ENCODE measurements at regions not wholly inside any gene's neighbourhood (a gene's known extent, or its start where the extent isn't known, plus 50 kb on each side); places are given as distances from the start of the nearest gene placed in this dataset.
"Not testable (repeated sequence)": the region's sequence is repeated elsewhere in the genome, so short reads cannot be mapped to it uniquely, and the experiment has no call there.

- in situ Hi-C loops (cut with MboI; ENCODE audit: low pct_unique_long_range_greater_than_20kb in 2 of 9, low sequenced_read_pairs in 9 of 9, unreplicated experiment in 9 of 9): no loop called here
- H3K4me3 ChIP-seq: no peak overlapping the region
- no peak for ATAC-seq (replicated peaks in 6 of 8)
- H3K27ac ChIP-seq: no peak overlapping the region
- no peaks in the 10 kb centered on the region for H3K4me1 ChIP-seq (replicated peaks in 1 of 2)
- WGBS, 10 experiments: 0 to 92% (median 79%) methylated on average over 1 to 2 of the region's 2 CpGs; no CpG with 5 or more reads in 1 of the 10 experiments
These were observed 1177.8 kb upstream of the SEMA6A start for GRCh38 chr5:117752403-117752802.

- ATAC-seq (replicated peaks in 6 of 8): no peak
- in situ Hi-C loops (cut with MboI; ENCODE audit: low pct_unique_long_range_greater_than_20kb in 2 of 9, low sequenced_read_pairs in 9 of 9, unreplicated experiment in 9 of 9): no loop called here
- Histone ChIP-seq H3K27ac (no peak overlapping the region), H3K4me1 (replicated peaks in 1 of 2) (no peaks in the 10 kb centered on the region), H3K4me3 (no peak overlapping the region)
- WGBS, 10 experiments: 18 to 100% (median 73%) methylated on average over 2 to 5 of the region's 5 CpGs; no CpG with 5 or more reads in 3 of the 10 experiments
These were observed 1173.7 kb upstream of the SEMA6A start for GRCh38 chr5:117748336-117748735.

GRCh38 chr5:117743337-117743736 lies 1168.7 kb upstream of the SEMA6A start:
- Histone ChIP-seq H3K27ac (no peak overlapping the region), H3K4me1 (replicated peaks in 1 of 2) (no peaks in the 10 kb centered on the region), H3K4me3 (no peak overlapping the region)
- 19 to 100% (median 74%) methylated on average over 1 to 5 of the region's 5 CpGs for whole genome bisulfite sequencing, 10 experiments
- no peak for ATAC-seq (replicated peaks in 6 of 8)
- in situ Hi-C loops (cut with MboI; ENCODE audit: low pct_unique_long_range_greater_than_20kb in 2 of 9, low sequenced_read_pairs in 9 of 9, unreplicated experiment in 9 of 9): no loop called here

GRCh38 chr5:117741655-117742206 lies 1167.1 kb upstream of the SEMA6A start:
- WGBS, 10 experiments: 0 to 83% (median 59%) methylated on average over 1 of the region's 1 CpG; no CpG with 5 or more reads in 4 of the 10 experiments
- no peak for ATAC-seq (replicated peaks in 6 of 8)
- no peaks in the 10 kb centered on the region for H3K4me1 ChIP-seq (replicated peaks in 1 of 2)
- in situ Hi-C loops (cut with MboI; ENCODE audit: low pct_unique_long_range_greater_than_20kb in 2 of 9, low sequenced_read_pairs in 9 of 9, unreplicated experiment in 9 of 9): no loop called here
- H3K4me3 ChIP-seq: no peak overlapping the region
- H3K27ac ChIP-seq: no peak overlapping the region

GRCh38 chr5:117740268-117740667 lies 1165.6 kb upstream of the SEMA6A start:
- in situ Hi-C loops (cut with MboI; ENCODE audit: low pct_unique_long_range_greater_than_20kb in 2 of 9, low sequenced_read_pairs in 9 of 9, unreplicated experiment in 9 of 9): no loop called here
- Histone ChIP-seq H3K4me1 (replicated peaks in 1 of 2) (no peaks in the 10 kb centered on the region), H3K4me3 (no peak overlapping the region), H3K27ac (no peak overlapping the region)
- ATAC-seq (replicated peaks in 6 of 8): no peak

- no peak for ATAC-seq (replicated peaks in 6 of 8)
- Histone ChIP-seq H3K4me1 (replicated peaks in 1 of 2) (no peaks in the 10 kb centered on the region), H3K27ac (no peak overlapping the region), H3K4me3 (no peak overlapping the region)
- in situ Hi-C loops (cut with MboI; ENCODE audit: low pct_unique_long_range_greater_than_20kb in 2 of 9, low sequenced_read_pairs in 9 of 9, unreplicated experiment in 9 of 9): no loop called here
- 57 to 100% (median 93%) methylated on average over 2 of the region's 3 CpGs; no CpG with 5 or more reads in 4 of the 10 experiments for WGBS, 10 experiments
These were observed 1163.9 kb upstream of the SEMA6A start for GRCh38 chr5:117738571-117738970.

GRCh38 chr5:117736698-117737097 lies 1162.1 kb upstream of the SEMA6A start:
- in situ Hi-C loops (cut with MboI; ENCODE audit: low pct_unique_long_range_greater_than_20kb in 2 of 9, low sequenced_read_pairs in 9 of 9, unreplicated experiment in 9 of 9): no loop called here
- WGBS, 10 experiments: 20 to 100% (median 75%) methylated on average over 1 to 2 of the region's 2 CpGs; no CpG with 5 or more reads in 3 of the 10 experiments

GRCh38 chr5:117734056-117734455 lies 1159.4 kb upstream of the SEMA6A start:
- no peak overlapping the region for H3K4me3 ChIP-seq
- H3K27ac ChIP-seq: no peak overlapping the region
- WGBS, 10 experiments: 17 to 95% (median 75%) methylated on average over 1 to 4 of the region's 4 CpGs; no CpG with 5 or more reads in 1 of the 10 experiments
- no peaks in the 10 kb centered on the region for H3K4me1 ChIP-seq (replicated peaks in 1 of 2)
- in situ Hi-C loops (cut with MboI; ENCODE audit: low pct_unique_long_range_greater_than_20kb in 2 of 9, low sequenced_read_pairs in 9 of 9, unreplicated experiment in 9 of 9): no loop called here
- no peak for ATAC-seq (replicated peaks in 6 of 8)

More at GRCh38 chr5:117736698-117737097, 1162.1 kb upstream of the SEMA6A start:
- Histone ChIP-seq H3K4me1 (replicated peaks in 1 of 2) (no peaks in the 10 kb centered on the region), H3K27ac (no peak overlapping the region), H3K4me3 (no peak overlapping the region)
- peak in 2 of 8 experiments; percentile 51 to 92 for ATAC-seq (replicated peaks in 6 of 8)

GRCh38 chr5:117733051-117733450 lies 1158.4 kb upstream of the SEMA6A start:
- Histone ChIP-seq H3K4me1 (replicated peaks in 1 of 2) (no peaks in the 10 kb centered on the region), H3K4me3 (no peak overlapping the region), H3K27ac (no peak overlapping the region)
- WGBS, 10 experiments: 0 to 100% (median 93%) methylated on average over 1 to 2 of the region's 2 CpGs; no CpG with 5 or more reads in 3 of the 10 experiments
- in situ Hi-C loops (cut with MboI; ENCODE audit: low pct_unique_long_range_greater_than_20kb in 2 of 9, low sequenced_read_pairs in 9 of 9, unreplicated experiment in 9 of 9): no loop called here
- no peak for ATAC-seq (replicated peaks in 6 of 8)

GRCh38 chr5:117732264-117732663 lies 1157.6 kb upstream of the SEMA6A start:
- Histone ChIP-seq H3K27ac (no peak overlapping the region), H3K4me3 (no peak overlapping the region), H3K4me1 (replicated peaks in 1 of 2) (no peaks in the 10 kb centered on the region)
- no peak for ATAC-seq (replicated peaks in 6 of 8)
- 14 to 100% (median 79%) methylated on average over 1 to 3 of the region's 3 CpGs for WGBS, 10 experiments
- in situ Hi-C loops (cut with MboI; ENCODE audit: low pct_unique_long_range_greater_than_20kb in 2 of 9, low sequenced_read_pairs in 9 of 9, unreplicated experiment in 9 of 9): no loop called here

- Histone ChIP-seq H3K27ac (no peak overlapping the region), H3K4me3 (no peak overlapping the region), H3K4me1 (replicated peaks in 1 of 2) (no peaks in the 10 kb centered on the region)
- in situ Hi-C loops (cut with MboI; ENCODE audit: low pct_unique_long_range_greater_than_20kb in 2 of 9, low sequenced_read_pairs in 9 of 9, unreplicated experiment in 9 of 9): no loop called here
- 0 to 95% (median 60%) methylated on average over 1 to 2 of the region's 2 CpGs; no CpG with 5 or more reads in 1 of the 10 experiments for WGBS, 10 experiments
- ATAC-seq (replicated peaks in 6 of 8): no peak
These were observed 1156.8 kb upstream of the SEMA6A start for GRCh38 chr5:117731446-117731845.

- WGBS, 10 experiments: 83% methylated on average over 1 of the region's 4 CpGs; no CpG with 5 or more reads in 9 of the 10 experiments
- H3K4me3 ChIP-seq; in situ Hi-C loops (cut with MboI; ENCODE audit: low pct_unique_long_range_greater_than_20kb in 2 of 9, low sequenced_read_pairs in 9 of 9, unreplicated experiment in 9 of 9); H3K4me1 ChIP-seq (replicated peaks in 1 of 2); ATAC-seq (replicated peaks in 6 of 8); H3K27ac ChIP-seq: not testable (repeated sequence)
These were observed 1146.2 kb upstream of the SEMA6A start for GRCh38 chr5:117720784-117721183.

- ATAC-seq (replicated peaks in 6 of 8): no peak
- in situ Hi-C loops (cut with MboI; ENCODE audit: low pct_unique_long_range_greater_than_20kb in 2 of 9, low sequenced_read_pairs in 9 of 9, unreplicated experiment in 9 of 9): no loop called here
- Histone ChIP-seq H3K27ac (no peak overlapping the region), H3K4me3 (no peak overlapping the region), H3K4me1 (replicated peaks in 1 of 2) (no peaks in the 10 kb centered on the region)
These were observed 1144.8 kb upstream of the SEMA6A start for GRCh38 chr5:117719413-117719812.

GRCh38 chr5:117713585-117714198 lies 1139.1 kb upstream of the SEMA6A start:
- Histone ChIP-seq H3K4me3 (no peak overlapping the region), H3K27ac (no peak overlapping the region), H3K4me1 (replicated peaks in 1 of 2) (no peaks in the 10 kb centered on the region)
- WGBS, 10 experiments: 7 to 80% (median 64%) methylated on average over 1 to 3 of the region's 3 CpGs; no CpG with 5 or more reads in 3 of the 10 experiments
- in situ Hi-C loops (cut with MboI; ENCODE audit: low pct_unique_long_range_greater_than_20kb in 2 of 9, low sequenced_read_pairs in 9 of 9, unreplicated experiment in 9 of 9): no loop called here
- no peak for ATAC-seq (replicated peaks in 6 of 8)

All from motor neuron (in vitro differentiated cells).